ENCODE measurements at regions not wholly inside any gene's neighbourhood (a gene's known extent, or its start where the extent isn't known, plus 50 kb on each side); places are given as distances from the start of the nearest gene placed in this dataset.

DNA sequence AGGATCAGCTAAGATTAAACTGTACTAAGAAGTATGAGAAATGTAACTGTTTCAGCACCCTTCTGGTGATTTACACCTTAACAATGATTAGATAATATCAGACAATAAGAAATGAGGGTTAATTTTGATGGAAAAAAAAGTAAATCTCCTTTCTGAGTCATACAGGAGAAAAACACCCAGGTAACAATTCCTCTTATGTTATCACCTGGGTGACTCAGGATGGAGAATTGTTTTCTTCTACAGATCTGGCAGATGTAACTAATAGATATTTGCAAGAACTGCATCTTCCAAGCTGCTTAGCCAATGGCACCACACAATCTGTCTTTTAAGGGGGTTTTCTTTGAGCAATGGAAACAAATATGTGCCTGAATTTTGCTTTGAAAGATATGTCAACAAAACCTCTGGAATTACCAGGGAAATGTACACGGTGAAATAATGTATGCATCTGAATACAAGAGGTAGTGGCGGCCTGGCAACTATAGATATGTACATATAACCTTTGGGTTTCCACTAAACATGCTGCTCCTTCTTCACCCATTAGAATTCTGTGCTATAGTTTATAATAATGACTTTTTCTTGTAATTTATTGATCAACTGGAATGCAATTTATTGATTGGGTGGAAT is 407.9 kb downstream of the CPS1 start:
- ATAC-seq (ENCODE audit: insufficient read depth, low read depth) (no peak), DNase-seq (no peak)
- no peak overlapping the region for H3K4me2 ChIP-seq (ENCODE audit: insufficient read depth, low read length)
- no peaks in the 10 kb centered on the region for H4K20me1 ChIP-seq (ENCODE audit: insufficient read depth, low read length)
- no peak overlapping the region for H3K9ac ChIP-seq (ENCODE audit: low read depth, low read length)
- no peaks in the 10 kb centered on the region for H3K36me3 ChIP-seq (ENCODE audit: insufficient read depth, low read length)
- no peaks in the 10 kb centered on the region for H3K4me1 ChIP-seq (ENCODE audit: insufficient read depth, low read length)
- H3K4me3 ChIP-seq (ENCODE audit: low read depth in 1 of 2, low read length in 2 of 2), result no peak overlapping the region
- H3K9me3 ChIP-seq (ENCODE audit: insufficient read depth, low read length, severe bottlenecking), result no peaks in the 10 kb centered on the region
- no peaks in the 10 kb centered on the region for H3K79me2 ChIP-seq (ENCODE audit: insufficient read depth, low read length)
- H2AFZ ChIP-seq (ENCODE audit: low read depth, low read length), result no peak overlapping the region
- no peak overlapping the region for H3K27ac ChIP-seq (ENCODE audit: low read length)
- no peak for TF ChIP-seq EZH2 (IDR thresholded peaks at IDR 0.05; ENCODE audit: borderline replicate concordance, low read depth, low read length, severe bottlenecking)
- TF ChIP-seq, protein P1, sequence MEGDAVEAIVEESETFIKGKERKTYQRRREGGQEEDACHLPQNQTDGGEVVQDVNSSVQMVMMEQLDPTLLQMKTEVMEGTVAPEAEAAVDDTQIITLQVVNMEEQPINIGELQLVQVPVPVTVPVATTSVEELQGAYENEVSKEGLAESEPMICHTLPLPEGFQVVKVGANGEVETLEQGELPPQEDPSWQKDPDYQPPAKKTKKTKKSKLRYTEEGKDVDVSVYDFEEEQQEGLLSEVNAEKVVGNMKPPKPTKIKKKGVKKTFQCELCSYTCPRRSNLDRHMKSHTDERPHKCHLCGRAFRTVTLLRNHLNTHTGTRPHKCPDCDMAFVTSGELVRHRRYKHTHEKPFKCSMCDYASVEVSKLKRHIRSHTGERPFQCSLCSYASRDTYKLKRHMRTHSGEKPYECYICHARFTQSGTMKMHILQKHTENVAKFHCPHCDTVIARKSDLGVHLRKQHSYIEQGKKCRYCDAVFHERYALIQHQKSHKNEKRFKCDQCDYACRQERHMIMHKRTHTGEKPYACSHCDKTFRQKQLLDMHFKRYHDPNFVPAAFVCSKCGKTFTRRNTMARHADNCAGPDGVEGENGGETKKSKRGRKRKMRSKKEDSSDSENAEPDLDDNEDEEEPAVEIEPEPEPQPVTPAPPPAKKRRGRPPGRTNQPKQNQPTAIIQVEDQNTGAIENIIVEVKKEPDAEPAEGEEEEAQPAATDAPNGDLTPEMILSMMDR (IDR thresholded peaks at IDR 0.05; ENCODE audit: borderline replicate concordance, extremely low read depth, low read length, poor library complexity, severe bottlenecking), result no peak
- H3K27me3 ChIP-seq (ENCODE audit: insufficient read depth, low read length, poor library complexity), result no peaks in the 10 kb centered on the region

DNA sequence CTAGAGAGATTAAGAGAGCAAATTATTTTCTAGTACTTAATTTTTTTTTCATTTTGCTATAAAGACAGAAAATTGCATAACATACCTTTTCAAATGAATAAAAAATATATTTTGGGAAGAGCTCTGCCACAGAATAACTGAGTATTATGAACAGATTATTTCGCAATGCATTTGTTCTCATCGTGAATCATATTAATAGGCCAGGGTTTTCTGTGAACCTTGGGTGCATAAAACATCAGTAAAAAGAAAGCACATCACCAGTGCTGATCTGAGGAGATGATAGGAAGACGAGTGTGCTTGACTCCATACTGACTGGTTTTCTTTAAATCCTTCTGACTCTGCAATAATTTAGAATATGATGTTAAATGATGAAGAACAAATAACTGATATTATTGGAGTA is 409.1 kb downstream of the CPS1 start:
- Histone ChIP-seq H3K4me3 (ENCODE audit: low read depth in 1 of 2, low read length in 2 of 2) (no peak overlapping the region), H3K27me3 (ENCODE audit: insufficient read depth, low read length, poor library complexity) (no peaks in the 10 kb centered on the region), H3K9ac (ENCODE audit: low read depth, low read length) (no peak overlapping the region), H3K4me2 (ENCODE audit: insufficient read depth, low read length) (no peak overlapping the region), H2AFZ (ENCODE audit: low read depth, low read length) (no peak overlapping the region), H3K79me2 (ENCODE audit: insufficient read depth, low read length) (no peaks in the 10 kb centered on the region), H3K4me1 (ENCODE audit: insufficient read depth, low read length) (no peaks in the 10 kb centered on the region), H3K9me3 (ENCODE audit: insufficient read depth, low read length, severe bottlenecking) (no peaks in the 10 kb centered on the region), H3K36me3 (ENCODE audit: insufficient read depth, low read length) (no peaks in the 10 kb centered on the region), H4K20me1 (ENCODE audit: insufficient read depth, low read length) (no peaks in the 10 kb centered on the region), H3K27ac (ENCODE audit: low read length) (no peak overlapping the region)
- ATAC-seq (ENCODE audit: insufficient read depth, low read depth), result no peak
- TF ChIP-seq, protein P1 (IDR thresholded peaks at IDR 0.05; ENCODE audit: borderline replicate concordance, extremely low read depth, low read length, poor library complexity, severe bottlenecking), result no peak
- TF ChIP-seq EZH2 (IDR thresholded peaks at IDR 0.05; ENCODE audit: borderline replicate concordance, low read depth, low read length, severe bottlenecking), result no peak
- DNase-seq, result no peak

DNA sequence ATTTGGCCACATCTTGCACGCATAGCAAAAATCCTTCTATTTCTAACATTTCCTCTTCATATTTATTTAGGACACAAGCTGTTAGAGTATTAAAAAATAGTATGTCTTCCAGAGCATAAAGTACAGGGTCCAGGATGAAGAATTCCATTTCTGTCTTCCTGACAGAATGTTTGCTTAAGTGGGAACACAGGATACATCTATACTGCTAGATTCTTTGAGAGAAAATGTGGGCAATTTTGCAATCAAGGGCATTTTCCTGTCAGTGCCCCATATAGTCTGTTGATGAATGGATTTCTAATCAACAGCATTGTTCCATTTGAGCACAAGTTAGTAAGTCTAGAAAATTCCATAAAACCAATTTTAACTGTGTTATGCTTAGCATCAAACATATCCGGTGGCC is 409.9 kb downstream of the CPS1 start:
- no peaks in the 10 kb centered on the region for H3K36me3 ChIP-seq (ENCODE audit: insufficient read depth, low read length)
- no peaks in the 10 kb centered on the region for H4K20me1 ChIP-seq (ENCODE audit: insufficient read depth, low read length)
- H3K27ac ChIP-seq (ENCODE audit: low read length), result no peak overlapping the region
- H3K4me2 ChIP-seq (ENCODE audit: insufficient read depth, low read length), result no peak overlapping the region
- H3K4me1 ChIP-seq (ENCODE audit: insufficient read depth, low read length), result no peaks in the 10 kb centered on the region
- H3K27me3 ChIP-seq (ENCODE audit: insufficient read depth, low read length, poor library complexity), result no peaks in the 10 kb centered on the region
- DNase-seq (no peak), ATAC-seq (ENCODE audit: insufficient read depth, low read depth) (no peak)
- no peak overlapping the region for H3K9ac ChIP-seq (ENCODE audit: low read depth, low read length)
- TF ChIP-seq EZH2 (IDR thresholded peaks at IDR 0.05; ENCODE audit: borderline replicate concordance, low read depth, low read length, severe bottlenecking), result no peak
- TF ChIP-seq, protein P1 (IDR thresholded peaks at IDR 0.05; ENCODE audit: borderline replicate concordance, extremely low read depth, low read length, poor library complexity, severe bottlenecking), result no peak
- no peak overlapping the region for H2AFZ ChIP-seq (ENCODE audit: low read depth, low read length)
- no peaks in the 10 kb centered on the region for H3K9me3 ChIP-seq (ENCODE audit: insufficient read depth, low read length, severe bottlenecking)
- H3K4me3 ChIP-seq (ENCODE audit: low read depth in 1 of 2, low read length in 2 of 2), result no peak overlapping the region
- H3K79me2 ChIP-seq (ENCODE audit: insufficient read depth, low read length), result no peaks in the 10 kb centered on the region

Measured in DND-41 (cell line).